ENCODE measurements at regions not wholly inside any gene's neighbourhood (a gene's known extent, or its start where the extent isn't known, plus 50 kb on each side); places are given as distances from the start of the nearest gene placed in this dataset.

DNA sequence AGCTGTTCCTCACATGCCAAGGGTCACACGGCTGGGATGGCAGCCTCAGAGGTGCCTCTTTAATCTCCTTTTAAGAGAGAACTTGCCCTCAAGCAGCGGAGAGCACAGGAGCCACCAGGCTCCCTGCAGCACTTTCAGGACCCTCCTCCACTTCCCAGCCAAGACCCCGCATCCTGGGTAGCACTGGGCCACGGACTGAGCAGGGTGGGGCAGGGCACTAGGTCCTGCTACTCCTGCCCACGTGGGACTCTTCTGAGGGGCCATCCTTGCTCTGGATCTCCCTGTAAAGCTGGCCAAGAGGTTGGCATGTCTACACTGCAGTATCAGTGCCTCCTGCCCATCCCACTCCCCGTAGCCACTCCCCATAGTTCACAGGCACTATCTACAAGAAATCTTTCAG, 175.3 kb upstream of the GLI2 start:
- Histone ChIP-seq H2BK12ac (ENCODE audit: low read depth, low read length) (no peak overlapping the region), H3K4me3 (ENCODE audit: extremely low read depth in 1 of 4, insufficient read depth in 2 of 4, low read depth in 3 of 4, low read length in 4 of 4) (no peak overlapping the region), H4K8ac (ENCODE audit: extremely low read depth, insufficient read depth, low read length) (no peak overlapping the region), H2BK120ac (replicated peaks; ENCODE audit: low read depth, low read length) (no peak overlapping the region), H3K27me3 (replicated peaks in 1 of 4; ENCODE audit: control insufficient read depth in 3 of 4, extremely low read depth in 1 of 4, insufficient read depth in 3 of 4, low read length in 3 of 4) (peaks cover 0 to 5% (median under 1%) of the 10 kb centered on the region in 4 experiments; a peak in 3 of 7 replicates), H2AK5ac (ENCODE audit: low read depth, low read length) (no peak overlapping the region), H3K56ac (replicated peaks; ENCODE audit: insufficient read length, low read depth, low read length) (no peak overlapping the region), H4K91ac (replicated peaks; ENCODE audit: insufficient read length, low read length) (no peak overlapping the region), H3K18ac (ENCODE audit: extremely low read depth, low read length) (no peak overlapping the region), H3K27ac (ENCODE audit: low read depth, low read length) (no peak overlapping the region), H2BK5ac (ENCODE audit: low read depth, low read length) (no peak overlapping the region), H3K14ac (ENCODE audit: insufficient read length) (no peak overlapping the region), H3K79me2 (ENCODE audit: control insufficient read depth in 1 of 2, insufficient read depth in 2 of 2, low read length in 2 of 2) (no peaks in the 10 kb centered on the region), H2BK20ac (ENCODE audit: low read length) (no peak overlapping the region), H4K5ac (ENCODE audit: insufficient read length, low read depth, low read length) (no peak overlapping the region), H3K23ac (ENCODE audit: insufficient read length) (no peak overlapping the region), H3K9me3 (ENCODE audit: insufficient read depth in 2 of 2, low read depth in 1 of 2, low read length in 1 of 2) (no peaks in the 10 kb centered on the region), H2AFZ (ENCODE audit: low read length) (no peak overlapping the region), H3K4ac (replicated peaks; ENCODE audit: insufficient read length, low read depth, low read length) (no peak overlapping the region), H3K9ac (replicated peaks in 1 of 4; ENCODE audit: extremely low read depth in 1 of 4, low read depth in 3 of 4, low read length in 3 of 4) (no peak overlapping the region), H3K4me2 (ENCODE audit: insufficient read depth in 1 of 2, low read depth in 2 of 2, low read length in 2 of 2) (no peak overlapping the region), H3K79me1 (ENCODE audit: low read depth, low read length) (no peaks in the 10 kb centered on the region), H3K4me1 (replicated peaks in 1 of 4; ENCODE audit: control insufficient read depth in 3 of 4, insufficient read depth in 4 of 4, low read length in 3 of 4) (peaks cover 0 to 4% (median 3%) of the 10 kb centered on the region in 4 experiments; a peak in 4 of 7 replicates), H3K23me2 (ENCODE audit: low read depth, low read length) (no peaks in the 10 kb centered on the region), H2BK15ac (ENCODE audit: low read length) (no peak overlapping the region), H4K20me1 (replicated peaks in 1 of 2; ENCODE audit: control insufficient read depth in 1 of 2, insufficient read depth in 2 of 2, low read length in 2 of 2) (peaks cover 2 to 3% of the 10 kb centered on the region in 2 experiments), H3K36me3 (ENCODE audit: control insufficient read depth in 2 of 4, insufficient read depth in 4 of 4, low read length in 3 of 4) (no peaks in the 10 kb centered on the region)
- TF ChIP-seq CHD1 (IDR thresholded peaks at IDR 0.05; ENCODE audit: low read depth, low read length) (no peak), GTF2F1 (IDR thresholded peaks at IDR 0.05; ENCODE audit: borderline replicate concordance, low read depth, low read length) (no peak), SIRT6 (IDR thresholded peaks at IDR 0.05; ENCODE audit: low read length) (no peak), EGR1 (IDR thresholded peaks at IDR 0.05; ENCODE audit: borderline replicate concordance, low read depth, low read length) (no peak), NRF1 (IDR thresholded peaks at IDR 0.05; ENCODE audit: low read depth, low read length) (no peak), CBX5 (IDR thresholded peaks at IDR 0.05; ENCODE audit: low read depth, low read length) (no peak), HDAC2 (IDR thresholded peaks at IDR 0.05; ENCODE audit: borderline replicate concordance in 1 of 2, low read depth in 2 of 2, low read length in 2 of 2) (no peak), JUN (IDR thresholded peaks at IDR 0.05; ENCODE audit: low read depth, low read length) (no peak), CTBP2 (IDR thresholded peaks at IDR 0.05; ENCODE audit: borderline replicate concordance, insufficient read depth, insufficient read length, low read length) (no peak), YY1 (IDR thresholded peaks at IDR 0.05; ENCODE audit: low read depth, low read length) (no peak), RFX5 (IDR thresholded peaks at IDR 0.05; ENCODE audit: borderline replicate concordance, low read depth, low read length) (no peak), TEAD4 (IDR thresholded peaks at IDR 0.05; ENCODE audit: low read depth, low read length) (no peak)
- ChIA-PET CTCF (ENCODE audit: partially characterized antibody) (interaction anchor here (0.8 to 6.1 kb wide), 8 partner anchors 8 to 217 kb away, joined by 3 to 38 read pairs (median 4); no protein-coding TSS in a partner anchor), POLR2A (ENCODE audit: partially characterized antibody) (interaction anchor here (1.3 kb wide), 2 partner anchors 9 to 515 kb away, joined by 3 to 6 read pairs; no protein-coding TSS in a partner anchor)
- 85% methylated on average over 6 of the region's 6 CpGs; no CpG with 5 or more reads in 1 of the 2 experiments for WGBS, 2 experiments (ENCODE audit: extremely low coverage in 1 of 2, insufficient coverage in 1 of 2, insufficient read length in 1 of 2, insufficient replicate concordance in 2 of 2, low coverage in 1 of 2, low lambda C conversion rate in 2 of 2, missing lambda C conversion rate in 1 of 2)
- DNase-seq (ENCODE audit: low read depth in 1 of 2, low spot score in 2 of 2) (no peak), FAIRE-seq (no peak)
